Endodermal cell (in vitro differentiated cells): ENCODE measurements at regions not wholly inside any gene's neighbourhood (a gene's known extent, or its start where the extent isn't known, plus 50 kb on each side); places are given as distances from the start of the nearest gene placed in this dataset.

ENCODE experiments used
- DNase-seq: peaks from one replicate; pipeline ENCODE4 v3.0.0-alpha.2; 2017
- H3K27ac ChIP-seq: 2 replicates; pipeline ENCODE4 v1.5.1; 2013; ENCODE audit warnings: mild to moderate bottlenecking, low read depth, low read length, moderate library complexity
- H3K27me3 ChIP-seq: 2 replicates; pipeline ENCODE4 v1.6.1; 2013; ENCODE audit warnings: mild to moderate bottlenecking, low read length, moderate library complexity; ENCODE audit not compliant: insufficient read depth, control insufficient read depth, poor library complexity, severe bottlenecking
- H3K36me3 ChIP-seq: 2 replicates; pipeline ENCODE4 v1.7.0; 2013; ENCODE audit warnings: mild to moderate bottlenecking, low read length, moderate library complexity; ENCODE audit not compliant: control insufficient read depth, insufficient read depth
- H3K4me1 ChIP-seq: one replicate; pipeline ENCODE4 v1.7.0; 2013; ENCODE audit warnings: low read length; ENCODE audit not compliant: control insufficient read depth, insufficient read depth
- H3K4me3 ChIP-seq: 2 replicates; pipeline ENCODE4 v1.5.1; 2013; ENCODE audit warnings: mild to moderate bottlenecking, low read length, moderate library complexity
- H3K9ac ChIP-seq: 2 replicates; pipeline ENCODE4 v1.6.1; 2013; ENCODE audit warnings: mild to moderate bottlenecking, low read length, moderate library complexity; ENCODE audit not compliant: poor library complexity, severe bottlenecking; ENCODE audit errors: extremely low read depth
- H3K9me3 ChIP-seq: 2 replicates; pipeline ENCODE4 v1.6.1; 2013; ENCODE audit warnings: mild to moderate bottlenecking, low read length, moderate library complexity; ENCODE audit not compliant: control insufficient read depth
- H3K27ac Mint-ChIP-seq: 2 replicates; pipeline ENCODE4 v1.8.0; 2020; ENCODE audit warnings: mixed read lengths
- H3K27me3 Mint-ChIP-seq: 2 replicates; pipeline ENCODE4 v1.8.0; 2021; ENCODE audit warnings: mild to moderate bottlenecking, mixed read lengths; ENCODE audit not compliant: insufficient read depth
- H3K36me3 Mint-ChIP-seq: 2 replicates; pipeline ENCODE4 v1.8.0; 2020; ENCODE audit warnings: low read depth, mixed read lengths
- H3K4me1 Mint-ChIP-seq: 2 replicates; pipeline ENCODE4 v1.8.0; 2020; ENCODE audit warnings: mixed read lengths
- H3K4me3 Mint-ChIP-seq: 2 replicates; pipeline ENCODE4 v1.8.0; 2020; ENCODE audit warnings: mild to moderate bottlenecking, moderate library complexity, mixed read lengths
- H3K9me3 Mint-ChIP-seq: 2 replicates; pipeline ENCODE4 v1.8.0; 2020; ENCODE audit warnings: mild to moderate bottlenecking, mixed read lengths
- CTCF ChIP-seq: fragments of 200-600 bp; sonication (generic); conservative IDR thresholded peaks from 2 replicates; pipeline ENCODE4 v1.5.0; 2021; ENCODE audit warnings: antibody characterized with exemption, mild to moderate bottlenecking
- WGBS, 2 experiments: methylation state at CpG; one replicate each; pipeline versions ENCODE4 v1.1.5 to v1.1.7; 2013; ENCODE audit warnings: missing lambda C conversion rate in 2 of 2, mixed read lengths in 1 of 2; ENCODE audit not compliant: insufficient coverage in 1 of 2, insufficient read length in 1 of 2; 5-methylcytosine and 5-hydroxymethylcytosine counted together

- no peaks in the 10 kb centered on the region for H3K4me1 ChIP-seq
- TF ChIP-seq CTCF = no peak
- H3K36me3 ChIP-seq = no peaks in the 10 kb centered on the region
- H3K27ac Mint-ChIP-seq = no peak overlapping the region
- H3K9me3 ChIP-seq = peaks cover 8% of the 10 kb centered on the region
- no peaks in the 10 kb centered on the region for H3K36me3 Mint-ChIP-seq
- no peaks in the 10 kb centered on the region for H3K27me3 ChIP-seq
- peaks cover 8% of the 10 kb centered on the region for H3K9me3 Mint-ChIP-seq
- DNase-seq = no peak
- WGBS, 2 experiments = 91 to 93% methylated on average over 4 to 8 of the region's 8 CpGs
- H3K27me3 Mint-ChIP-seq = peaks cover 5% of the 10 kb centered on the region
- no peak overlapping the region for H3K4me3 ChIP-seq
- H3K27ac ChIP-seq = no peak overlapping the region
- no peak overlapping the region for H3K4me3 Mint-ChIP-seq
- H3K4me1 Mint-ChIP-seq = no peaks in the 10 kb centered on the region
- no peak overlapping the region for H3K9ac ChIP-seq
These were observed 140.0 kb upstream of the GUCY1A1 start for GRCh38 chr4:155526452-155527169.

- Mint-ChIP-seq H3K36me3 (no peaks in the 10 kb centered on the region), H3K9me3 (peaks cover 22% of the 10 kb centered on the region), H3K27me3 (peaks cover 5% of the 10 kb centered on the region), H3K27ac (no peak overlapping the region), H3K4me1 (no peaks in the 10 kb centered on the region), H3K4me3 (no peak overlapping the region)
- Histone ChIP-seq H3K9me3 (peaks cover 21% of the 10 kb centered on the region), H3K4me3 (no peak overlapping the region), H3K27ac (no peak overlapping the region), H3K4me1 (no peaks in the 10 kb centered on the region), H3K36me3 (no peaks in the 10 kb centered on the region), H3K27me3 (no peaks in the 10 kb centered on the region), H3K9ac (no peak overlapping the region)
- 86 to 88% methylated on average over 3 of the region's 3 CpGs for WGBS, 2 experiments
- no peak for DNase-seq
- no peak for TF ChIP-seq CTCF
These were observed 141.7 kb upstream of the GUCY1A1 start for GRCh38 chr4:155524926-155525455.

GRCh38 chr4:155523358-155523757 is 143.3 kb upstream of the GUCY1A1 start:
- Mint-ChIP-seq H3K36me3 (no peaks in the 10 kb centered on the region), H3K27me3 (peaks cover 5% of the 10 kb centered on the region), H3K9me3 (peaks cover 31% of the 10 kb centered on the region), H3K4me3 (no peak overlapping the region), H3K27ac (no peak overlapping the region), H3K4me1 (no peaks in the 10 kb centered on the region)
- Histone ChIP-seq H3K27me3 (no peaks in the 10 kb centered on the region), H3K4me3 (no peak overlapping the region), H3K4me1 (no peaks in the 10 kb centered on the region), H3K9me3 (peaks cover 21% of the 10 kb centered on the region), H3K27ac (no peak overlapping the region), H3K36me3 (no peaks in the 10 kb centered on the region), H3K9ac (no peak overlapping the region)
- no peak for TF ChIP-seq CTCF
- DNase-seq = no peak
- WGBS, 2 experiments = 67 to 81% methylated on average over 1 to 2 of the region's 2 CpGs
